ENCODE measurements at regions not wholly inside any gene's neighbourhood (a gene's known extent, or its start where the extent isn't known, plus 50 kb on each side); places are given as distances from the start of the nearest gene placed in this dataset.

- DNase-seq (no peak), ATAC-seq (no peak)
- intact Hi-C loops (cut with DNase I, micrococcal nuclease) = no loop called here
These were observed 276.2 kb upstream of the ATP2B1 start for GRCh38 chr12:89984846-89985245.

- ATAC-seq = no peak
- intact Hi-C loops (cut with DNase I, micrococcal nuclease) = no loop called here
These were observed 275.0 kb upstream of the ATP2B1 start for GRCh38 chr12:89983622-89984021.

GRCh38 chr12:89980236-89980635, 271.6 kb upstream of the ATP2B1 start:
- no peak for ATAC-seq
- intact Hi-C loops (cut with DNase I, micrococcal nuclease) = no loop called here
- DNase-seq = no peak

More at GRCh38 chr12:89983622-89984021, 275.0 kb upstream of the ATP2B1 start:
- no peak for DNase-seq

- DNase-seq = no peak
- intact Hi-C loops (cut with DNase I, micrococcal nuclease) = no loop called here
- ATAC-seq = no peak
These were observed 268.9 kb upstream of the ATP2B1 start for GRCh38 chr12:89977405-89978085.

- no peak for ATAC-seq
- intact Hi-C loops (cut with DNase I, micrococcal nuclease) = no loop called here
- no peak for DNase-seq
These were observed 268.2 kb upstream of the ATP2B1 start for GRCh38 chr12:89976866-89977265.

- intact Hi-C loops (cut with DNase I, micrococcal nuclease) = no loop called here
- no peak for ATAC-seq
- DNase-seq = no peak
These were observed 266.9 kb upstream of the ATP2B1 start for GRCh38 chr12:89975574-89975973.

GRCh38 chr12:89971880-89972279, 263.2 kb upstream of the ATP2B1 start:
- DNase-seq = no peak
- peak; percentile 63 for ATAC-seq
- intact Hi-C loops (cut with DNase I, micrococcal nuclease) = no loop called here

- intact Hi-C loops (cut with DNase I, micrococcal nuclease) = no loop called here
- no peak for DNase-seq
- ATAC-seq = no peak
These were observed 262.1 kb upstream of the ATP2B1 start for GRCh38 chr12:89970722-89971121.

GRCh38 chr12:89969093-89969492, 260.5 kb upstream of the ATP2B1 start:
- intact Hi-C loops (cut with DNase I, micrococcal nuclease) = no loop called here
- DNase-seq = no peak
- no peak for ATAC-seq

GRCh38 chr12:89968151-89968700, 259.6 kb upstream of the ATP2B1 start:
- DNase-seq = no peak
- intact Hi-C loops (cut with DNase I, micrococcal nuclease) = no loop called here
- peak; percentile 87 for ATAC-seq

GRCh38 chr12:89966495-89967240, 258.0 kb upstream of the ATP2B1 start:
- DNase-seq = no peak
- intact Hi-C loops (cut with DNase I, micrococcal nuclease) = no loop called here
- ATAC-seq = no peak

- no peak for DNase-seq
- ATAC-seq = no peak
- intact Hi-C loops (cut with DNase I, micrococcal nuclease) = no loop called here
These were observed 257.4 kb upstream of the ATP2B1 start for GRCh38 chr12:89965993-89966392.

- peak; percentile 87 for ATAC-seq
- intact Hi-C loops (cut with DNase I, micrococcal nuclease) = no loop called here
- peak; percentile 22 to 43 for DNase-seq
These were observed 254.0 kb upstream of the ATP2B1 start for GRCh38 chr12:89962648-89963047.

GRCh38 chr12:89960607-89961394, 252.2 kb upstream of the ATP2B1 start:
- ATAC-seq (peak; percentile 79), DNase-seq (peak; percentile 76 to 82)
- intact Hi-C loops (cut with DNase I, micrococcal nuclease) = no loop called here

GRCh38 chr12:89960011-89960507, 251.4 kb upstream of the ATP2B1 start:
- intact Hi-C loops (cut with DNase I, micrococcal nuclease) = no loop called here
- ATAC-seq (peak; percentile 21), DNase-seq (no peak)

- intact Hi-C loops (cut with DNase I, micrococcal nuclease) = no loop called here
- ATAC-seq = no peak
- no peak for DNase-seq
These were observed 250.5 kb upstream of the ATP2B1 start for GRCh38 chr12:89959179-89959578.

GRCh38 chr12:89954259-89954658, 245.6 kb upstream of the ATP2B1 start:
- intact Hi-C loops (cut with DNase I, micrococcal nuclease) = no loop called here
- ATAC-seq (no peak), DNase-seq (no peak)

- DNase-seq (no peak), ATAC-seq (peak; percentile 47)
- intact Hi-C loops (cut with DNase I, micrococcal nuclease) = no loop called here
These were observed 243.0 kb upstream of the ATP2B1 start for GRCh38 chr12:89951694-89952060.

GRCh38 chr12:89951050-89951693, 242.5 kb upstream of the ATP2B1 start:
- intact Hi-C loops (cut with DNase I, micrococcal nuclease) = no loop called here
- peak; percentile 80 for ATAC-seq
- DNase-seq = peak; percentile 22 to 69
